IPS DF 6.9 (cell line): ENCODE measurements at regions not wholly inside any gene's neighbourhood (a gene's known extent, or its start where the extent isn't known, plus 50 kb on each side); places are given as distances from the start of the nearest gene placed in this dataset.

Experiments
- DNase-seq: peaks from one replicate; pipeline ENCODE4 v3.0.0-alpha.2; 2013; ENCODE audit warnings: low read depth, low spot score
- H3K27ac ChIP-seq: one replicate; pipeline ENCODE4 v1.5.1; 2013; ENCODE audit warnings: low read length, control low read depth
- H3K27me3 ChIP-seq: 2 replicates; pipeline ENCODE4 v1.6.1; 2013; ENCODE audit warnings: mild to moderate bottlenecking, low read length; ENCODE audit not compliant: control insufficient read depth, insufficient read depth
- H3K36me3 ChIP-seq: 2 replicates; pipeline ENCODE4 v1.6.1; 2013; ENCODE audit warnings: low read length; ENCODE audit not compliant: control insufficient read depth, insufficient read depth
- H3K4me1 ChIP-seq: 2 replicates; pipeline ENCODE4 v1.6.1; 2013; ENCODE audit warnings: low read length; ENCODE audit not compliant: control insufficient read depth, insufficient read depth
- H3K4me3 ChIP-seq: 2 replicates; pipeline ENCODE4 v1.5.1; 2013; ENCODE audit warnings: mild to moderate bottlenecking, low read length
- H3K9me3 ChIP-seq: 2 replicates; pipeline ENCODE4 v1.6.1; 2013; ENCODE audit warnings: low read length, inconsistent platforms; ENCODE audit not compliant: control insufficient read depth, insufficient read depth
- WGBS: extraction: QIAGEN DNeasy Blood & Tissue Kit; methylation state at CpG from one replicate; pipeline ENCODE4 v1.1.7; 2013; ENCODE audit warnings: mixed read lengths, missing lambda C conversion rate; ENCODE audit not compliant: insufficient read length, insufficient coverage; 5-methylcytosine and 5-hydroxymethylcytosine counted together

DNA sequence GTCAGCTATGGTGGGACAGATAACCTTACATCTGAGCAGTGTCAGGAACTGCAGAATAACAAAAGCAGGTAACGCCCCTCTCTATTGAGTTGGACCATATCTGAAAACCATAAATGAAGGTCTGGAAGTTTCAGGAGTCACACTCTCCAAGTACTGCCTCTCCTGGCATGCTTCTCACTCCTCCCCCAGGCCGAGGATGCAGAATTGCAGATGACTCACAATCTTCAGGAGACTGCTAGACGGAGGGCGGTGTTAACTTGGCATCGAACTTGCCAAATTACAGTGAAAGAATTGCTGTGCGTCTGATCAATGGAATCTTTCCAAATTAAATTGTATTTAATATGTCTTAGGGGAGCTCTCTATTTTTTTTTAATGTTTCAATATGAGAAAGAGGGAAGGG lies 67.1 kb upstream of the TRIM2 start:
- H3K4me1 ChIP-seq: no peaks in the 10 kb centered on the region
- no peak for DNase-seq
- H3K9me3 ChIP-seq: no peaks in the 10 kb centered on the region
- WGBS: no CpG with 5 or more reads among the region's 6 CpGs
- no peaks in the 10 kb centered on the region for H3K27me3 ChIP-seq
- no peaks in the 10 kb centered on the region for H3K36me3 ChIP-seq
- no peak overlapping the region for H3K4me3 ChIP-seq
- no peak overlapping the region for H3K27ac ChIP-seq

DNA sequence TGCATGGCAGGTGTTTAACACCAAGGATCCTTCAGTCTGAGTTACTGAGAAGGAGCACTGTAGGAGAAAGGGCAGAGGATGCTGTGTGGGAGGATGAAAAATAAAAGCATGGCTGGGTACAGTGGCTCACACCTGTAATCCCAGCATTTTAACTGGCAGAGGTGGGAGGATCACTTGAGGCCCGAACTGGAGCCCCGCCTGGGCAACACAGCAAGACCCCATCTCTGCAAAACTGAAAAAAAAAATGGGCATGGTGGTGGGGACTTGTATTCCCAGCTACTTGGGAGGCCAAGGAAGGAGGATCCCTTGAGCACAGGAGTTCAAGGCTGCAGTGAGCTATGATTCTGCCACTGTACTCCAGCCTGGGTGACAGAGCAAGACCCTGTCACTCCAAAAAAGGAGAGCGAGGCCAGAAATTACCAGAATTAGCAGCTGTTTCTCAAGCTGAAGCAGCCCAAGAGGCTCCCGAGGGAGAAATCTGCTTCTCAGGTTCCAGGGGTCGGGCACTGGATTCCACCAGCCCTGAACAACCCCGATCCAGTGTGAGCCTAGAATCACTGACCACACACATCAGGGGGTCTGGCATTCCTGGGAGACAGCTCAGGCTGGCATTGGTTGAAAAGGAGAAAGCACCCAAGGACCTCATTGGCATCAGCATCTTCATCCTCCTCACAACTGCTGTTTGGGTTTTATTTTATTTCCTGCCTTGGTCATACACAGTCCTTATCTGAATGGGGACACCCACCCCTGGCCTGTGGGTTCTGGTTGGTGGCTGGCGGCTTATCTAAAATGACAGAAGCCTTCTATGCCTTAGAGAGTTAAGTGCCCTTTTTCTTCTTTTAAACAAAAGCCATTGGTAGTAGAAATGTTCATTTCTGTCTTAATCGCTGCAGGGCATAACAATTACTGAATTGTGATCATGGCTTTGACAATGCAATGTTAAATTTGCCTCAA lies 66.3 kb upstream of the TRIM2 start:
- Histone ChIP-seq H3K4me3 (no peak overlapping the region), H3K36me3 (no peaks in the 10 kb centered on the region), H3K27ac (no peak overlapping the region), H3K4me1 (no peaks in the 10 kb centered on the region), H3K27me3 (no peaks in the 10 kb centered on the region), H3K9me3 (no peaks in the 10 kb centered on the region)
- WGBS: no CpG with 5 or more reads among the region's 8 CpGs
- no peak for DNase-seq

DNA sequence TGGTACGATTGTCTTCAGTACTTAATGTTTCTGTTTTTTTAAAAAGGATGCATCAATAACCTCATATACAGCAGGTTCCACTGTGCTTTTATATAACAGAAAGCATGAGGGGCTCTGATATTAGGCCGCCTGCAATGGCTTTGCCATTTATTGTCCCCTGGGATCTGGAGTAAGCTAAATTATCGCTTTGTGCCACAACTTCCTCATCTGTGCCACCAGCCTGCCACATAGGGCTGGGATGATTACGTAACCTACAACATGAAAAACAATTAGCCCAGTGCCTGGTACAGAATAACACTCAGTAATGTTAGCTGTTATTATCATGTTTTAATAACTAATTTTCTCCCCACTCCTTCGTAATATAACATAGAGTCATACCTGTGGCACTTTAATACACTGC lies 65.5 kb upstream of the TRIM2 start:
- no CpG with 5 or more reads among the region's 5 CpGs for WGBS
- H3K27ac ChIP-seq: no peak overlapping the region
- no peak overlapping the region for H3K4me3 ChIP-seq
- no peaks in the 10 kb centered on the region for H3K36me3 ChIP-seq
- no peak for DNase-seq
- no peaks in the 10 kb centered on the region for H3K9me3 ChIP-seq
- H3K27me3 ChIP-seq: no peaks in the 10 kb centered on the region
- peaks cover under 1% of the 10 kb centered on the region; the same call in 1 of the 2 replicates for H3K4me1 ChIP-seq

DNA sequence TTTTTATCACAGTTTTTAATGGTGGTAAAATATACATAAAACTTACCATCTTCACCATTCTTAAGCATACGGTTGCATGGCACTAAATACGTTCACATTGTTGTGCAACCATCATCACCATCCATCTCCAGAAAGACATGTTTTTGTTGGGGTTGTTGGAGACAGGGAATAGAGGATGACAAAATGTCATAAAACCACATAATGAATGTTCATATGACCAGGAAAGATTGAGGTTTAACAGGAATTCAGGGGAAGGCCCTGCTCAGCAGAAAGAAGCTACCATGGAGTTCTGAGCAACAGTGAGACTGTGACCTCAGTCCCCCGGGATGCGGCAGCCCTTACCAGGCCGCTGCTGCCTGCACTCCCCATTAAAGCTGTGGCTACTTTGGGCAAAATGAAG lies 63.9 kb upstream of the TRIM2 start:
- no peaks in the 10 kb centered on the region for H3K9me3 ChIP-seq
- H3K27me3 ChIP-seq: no peaks in the 10 kb centered on the region
- no peaks in the 10 kb centered on the region for H3K36me3 ChIP-seq
- DNase-seq: no peak
- no peak overlapping the region for H3K27ac ChIP-seq
- H3K4me1 ChIP-seq: peaks cover 3% of the 10 kb centered on the region; the same call in 1 of the 2 replicates
- no peak overlapping the region for H3K4me3 ChIP-seq
- WGBS: no CpG with 5 or more reads among the region's 5 CpGs

DNA sequence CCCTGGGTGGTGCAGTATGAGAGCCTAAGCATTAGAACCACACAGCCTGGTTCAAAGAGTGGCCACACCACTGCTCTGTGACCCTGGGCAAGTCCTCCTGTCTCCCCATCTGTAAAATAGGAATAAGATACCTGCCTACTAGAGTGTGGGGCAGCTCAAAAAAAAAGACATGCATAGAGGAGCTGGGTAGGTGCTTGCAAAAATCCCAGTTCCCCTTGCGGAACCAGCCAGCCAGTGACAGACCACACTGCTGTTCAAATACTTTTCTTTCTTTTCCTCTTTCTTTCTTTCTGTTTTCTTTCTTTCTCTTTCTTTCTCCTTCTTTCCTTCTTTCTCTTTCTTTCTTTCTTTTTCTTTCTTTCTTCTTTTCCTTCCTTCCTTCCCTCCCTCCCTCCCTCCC lies 63.0 kb upstream of the TRIM2 start:
- Histone ChIP-seq H3K36me3 (no peaks in the 10 kb centered on the region), H3K9me3 (no peaks in the 10 kb centered on the region), H3K4me3 (no peak overlapping the region), H3K27me3 (no peaks in the 10 kb centered on the region), H3K4me1 (peaks cover 3% of the 10 kb centered on the region; the same call in 1 of the 2 replicates), H3K27ac (no peak overlapping the region)
- no CpG with 5 or more reads among the region's 1 CpG for WGBS
- DNase-seq: no peak

DNA sequence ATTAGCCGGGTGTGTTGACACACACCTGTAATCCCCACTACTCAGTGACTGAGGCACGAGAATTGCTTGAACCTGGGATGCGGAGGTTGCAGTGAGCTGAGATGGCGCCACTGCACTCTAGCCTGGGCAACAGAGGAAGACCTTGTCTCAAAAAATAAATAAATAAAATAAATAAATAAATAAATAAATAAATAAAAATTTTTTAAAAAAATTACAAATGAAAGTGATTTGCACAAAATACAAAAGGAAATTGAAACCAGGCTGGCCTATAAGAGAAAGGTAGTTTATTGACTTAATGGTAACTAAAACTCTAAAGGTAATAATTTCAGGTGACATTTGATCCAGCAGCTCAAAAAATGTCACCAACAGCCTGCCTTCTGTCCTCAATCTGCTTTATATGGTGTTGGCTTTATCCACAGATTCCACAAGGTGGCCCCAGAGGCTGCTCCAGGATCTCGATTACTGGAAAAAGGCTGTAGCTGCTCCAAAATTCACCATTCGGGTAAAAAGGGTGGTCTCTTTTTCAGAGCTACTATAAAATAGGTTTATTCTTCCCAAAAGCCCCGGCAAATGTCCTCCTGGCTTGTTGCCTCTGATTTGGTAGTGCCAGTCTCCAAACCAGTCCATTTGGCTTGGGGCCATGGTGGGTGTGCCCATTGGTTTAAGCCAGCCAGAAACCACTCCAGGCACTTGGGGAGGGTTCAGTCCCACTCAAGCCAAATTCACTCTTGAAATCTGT lies 61.4 kb upstream of the TRIM2 start:
- H3K4me1 ChIP-seq: peaks cover 4% of the 10 kb centered on the region; the same call in 1 of the 2 replicates
- H3K27ac ChIP-seq: no peak overlapping the region
- WGBS: no CpG with 5 or more reads among the region's 7 CpGs
- no peaks in the 10 kb centered on the region for H3K9me3 ChIP-seq
- no peaks in the 10 kb centered on the region for H3K36me3 ChIP-seq
- H3K4me3 ChIP-seq: no peak overlapping the region
- DNase-seq: no peak
- H3K27me3 ChIP-seq: no peaks in the 10 kb centered on the region

DNA sequence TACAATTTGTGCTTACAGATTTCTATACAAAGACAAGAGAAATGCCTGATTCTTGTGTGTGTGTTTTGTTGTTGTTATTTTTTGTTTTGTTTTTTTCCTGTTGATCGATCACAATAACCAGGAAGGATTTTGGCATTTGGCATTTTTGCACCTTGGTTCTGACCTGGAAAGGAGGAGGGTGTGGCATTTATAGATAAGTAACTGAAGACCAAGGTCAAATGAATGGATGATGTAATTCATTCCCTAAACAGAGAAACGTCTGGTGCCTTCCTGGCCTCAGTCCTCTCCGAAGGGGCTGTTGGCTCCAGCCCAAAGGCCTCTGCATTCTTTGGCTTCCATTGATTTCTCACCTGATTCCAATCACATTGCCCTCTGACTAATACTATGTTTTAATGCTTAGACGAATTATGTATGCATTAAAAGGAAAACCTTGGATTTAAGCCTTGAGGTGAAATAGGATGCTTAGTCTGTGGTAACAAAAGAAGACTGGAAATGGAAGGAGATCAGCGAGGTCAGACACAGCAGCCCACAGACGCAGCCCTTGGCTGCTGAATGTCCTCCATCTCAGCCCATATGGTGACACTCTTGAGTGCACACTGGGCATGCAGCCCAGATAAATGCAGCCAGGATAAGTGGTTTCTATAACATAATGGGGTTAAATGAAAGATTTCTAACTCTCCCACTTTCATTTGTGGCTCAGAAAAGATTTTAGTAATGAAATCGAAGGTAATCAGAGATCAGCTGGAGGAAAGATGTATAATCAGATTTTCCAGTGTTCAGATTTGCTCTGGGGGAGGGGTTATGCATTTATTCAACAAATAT lies 60.5 kb upstream of the TRIM2 start:
- no peaks in the 10 kb centered on the region for H3K36me3 ChIP-seq

DNA sequence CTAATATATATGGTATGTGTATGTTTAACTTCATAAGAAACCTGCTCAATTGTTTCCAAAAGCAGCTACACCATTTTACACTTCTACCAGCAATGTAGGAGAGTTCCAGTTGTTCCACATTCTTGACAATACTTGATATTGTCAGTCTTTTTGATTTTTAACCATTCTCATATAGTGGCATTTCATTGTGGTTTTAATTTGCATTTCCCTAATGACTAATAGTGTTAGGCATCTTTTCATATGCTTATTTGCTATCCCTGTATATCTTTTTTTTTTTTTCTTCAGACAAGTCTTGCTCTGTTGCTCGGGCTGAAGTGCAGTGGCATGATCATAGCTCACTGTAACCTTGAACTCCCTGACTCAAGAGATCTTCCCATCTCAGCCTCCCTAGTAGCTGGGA lies 58.2 kb upstream of the TRIM2 start:
- no CpG with 5 or more reads among the region's 1 CpG for WGBS
- H3K4me1 ChIP-seq: peaks cover 4% of the 10 kb centered on the region; the same call in 1 of the 2 replicates
- DNase-seq: no peak
- no peaks in the 10 kb centered on the region for H3K36me3 ChIP-seq
- H3K27ac ChIP-seq: no peak overlapping the region
- H3K27me3 ChIP-seq: no peaks in the 10 kb centered on the region
- H3K9me3 ChIP-seq: no peaks in the 10 kb centered on the region
- H3K4me3 ChIP-seq: no peak overlapping the region

More for the DNA sequence above, 60.5 kb upstream of the TRIM2 start:
- no peak for DNase-seq
- no CpG with 5 or more reads among the region's 7 CpGs for WGBS
- Histone ChIP-seq H3K27ac (no peak overlapping the region), H3K4me3 (no peak overlapping the region), H3K27me3 (no peaks in the 10 kb centered on the region), H3K4me1 (peaks cover 4% of the 10 kb centered on the region; the same call in 1 of the 2 replicates), H3K9me3 (no peaks in the 10 kb centered on the region)

DNA sequence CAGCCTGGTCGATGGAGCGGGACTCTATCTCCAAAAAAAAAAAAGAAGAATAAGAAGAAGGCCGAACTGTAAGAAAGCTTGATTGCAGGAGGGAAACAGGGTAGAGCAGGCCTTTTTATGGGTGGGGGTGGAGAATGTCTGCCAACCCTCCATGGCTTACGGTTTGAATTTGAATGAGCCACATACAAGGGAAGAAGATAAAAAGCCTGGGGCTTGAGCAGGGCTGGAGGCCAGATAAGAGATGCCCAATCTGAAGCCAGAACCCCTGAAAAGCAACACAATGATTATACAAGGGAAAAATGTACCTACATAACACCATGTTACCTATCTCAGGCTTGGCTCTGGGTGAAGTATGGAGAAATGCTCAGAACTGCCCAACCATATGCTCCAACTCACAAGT lies 57.3 kb upstream of the TRIM2 start:
- Histone ChIP-seq H3K9me3 (no peaks in the 10 kb centered on the region), H3K36me3 (no peaks in the 10 kb centered on the region), H3K27me3 (0 out of 2 replicates have a peak, but pooled peaks cover 2% of the 10 kb centered on the region), H3K27ac (no peak overlapping the region), H3K4me3 (no peak overlapping the region), H3K4me1 (peaks cover 6% of the 10 kb centered on the region; the same call in 1 of the 2 replicates)
- no CpG with 5 or more reads among the region's 4 CpGs for WGBS
- DNase-seq: no peak

DNA sequence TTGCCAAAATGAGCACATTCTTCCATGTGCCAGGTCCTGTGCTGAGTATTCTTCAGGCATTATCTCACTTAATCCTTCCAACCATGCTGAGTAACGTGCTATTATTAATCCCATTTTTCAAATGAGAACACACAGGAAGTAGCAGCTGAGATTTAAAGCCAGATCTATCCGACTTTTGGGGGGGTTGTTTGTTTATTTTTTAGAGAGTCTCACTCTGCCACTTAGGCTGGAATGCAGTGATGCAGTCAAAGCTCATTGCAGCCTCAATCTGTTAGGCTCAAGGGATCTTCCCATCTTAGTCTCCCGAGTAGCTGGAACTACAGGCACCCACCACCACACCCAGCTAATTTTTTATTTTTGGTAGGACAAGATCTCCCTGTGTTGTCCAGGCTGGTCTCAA lies 55.5 kb upstream of the TRIM2 start:
- Histone ChIP-seq H3K9me3 (no peaks in the 10 kb centered on the region), H3K27ac (no peak overlapping the region), H3K36me3 (no peaks in the 10 kb centered on the region), H3K4me3 (no peak overlapping the region), H3K27me3 (peaks cover 7% of the 10 kb centered on the region; the same call in 1 of the 2 replicates), H3K4me1 (peaks cover 7% of the 10 kb centered on the region; the same call in 1 of the 2 replicates)
- no CpG with 5 or more reads among the region's 3 CpGs for WGBS
- no peak for DNase-seq
